ENCODE measurements at regions not wholly inside any gene's neighbourhood (a gene's known extent, or its start where the extent isn't known, plus 50 kb on each side); places are given as distances from the start of the nearest gene placed in this dataset.
A peak's percentile ranks its signal among the peaks of the same experiment; 100 is the strongest.

- no peaks in the 10 kb centered on the region for H3K79me2 ChIP-seq (ENCODE audit: control insufficient read depth, insufficient read depth, low read length)
- H3K4me2 ChIP-seq (ENCODE audit: insufficient read depth, low read length), result no peak overlapping the region
- ChIA-PET CTCF (interaction anchor here (1.0 to 3.7 kb wide), 9 partner anchors 46 to 179 kb away, joined by 3 to 33 read pairs (median 3); no protein-coding TSS in a partner anchor), POLR2A (no interaction called here)
- no peaks in the 10 kb centered on the region for H4K20me1 ChIP-seq (replicated peaks; ENCODE audit: control insufficient read depth, extremely low read depth, insufficient read depth, low read length)
- H2AFZ ChIP-seq (ENCODE audit: low read depth, low read length), result no peak overlapping the region
- no peak overlapping the region for H3K27ac ChIP-seq (ENCODE audit: insufficient read depth, low read depth, low read length)
- H3K4me1 ChIP-seq (ENCODE audit: control insufficient read depth, extremely low read depth, insufficient read depth, low read length), result peaks cover 10% of the 10 kb centered on the region
- H3K9me3 ChIP-seq (replicated peaks; ENCODE audit: control insufficient read depth, insufficient read depth, low read length), result no peaks in the 10 kb centered on the region
- no TSS peak for BruUV-seq (replicated peaks)
- FAIRE-seq (no peak), DNase-seq (ENCODE audit: low read depth, low spot score) (no peak)
- no peak overlapping the region for H3K9ac ChIP-seq (replicated peaks; ENCODE audit: extremely low read depth, insufficient read depth, low read length)
- no peak overlapping the region for H3K4me3 ChIP-seq (replicated peaks in 1 of 3; ENCODE audit: insufficient read depth in 1 of 3, low read depth in 1 of 3, low read length in 3 of 3)
- H3K9me1 ChIP-seq (replicated peaks; ENCODE audit: control insufficient read depth, extremely low read depth, insufficient read depth, low read length), result no peaks in the 10 kb centered on the region
- H3K36me3 ChIP-seq (ENCODE audit: control insufficient read depth in 2 of 2, extremely low read depth in 1 of 2, insufficient read depth in 2 of 2, low read length in 2 of 2), result no peaks in the 10 kb centered on the region
- intact Hi-C loops (cut with micrococcal nuclease), result loop anchor here (5.0 to 10.0 kb wide), 2 partner anchors 44 to 543 kb away; no protein-coding TSS in a partner anchor
- dilution Hi-C loops (cut with MboI; ENCODE audit: extremely low pct_ligation_motif_present, low sequenced_read_pairs), result no loop called here
- no peaks in the 10 kb centered on the region for H3K27me3 ChIP-seq (ENCODE audit: control insufficient read depth in 2 of 2, insufficient read depth in 2 of 2, low read length in 2 of 2)
- TF ChIP-seq CTCF (IDR thresholded peaks at IDR 0.05; ENCODE audit: extremely low read depth in 1 of 2, insufficient read depth in 1 of 2, low read depth in 1 of 2, low read length in 2 of 2), result no peak
- peak; percentile 33 for TF ChIP-seq JUN (IDR thresholded peaks at IDR 0.05; ENCODE audit: borderline replicate concordance, insufficient read depth, insufficient read length, low read depth)
Measured at GRCh38 chr10:30538086-30538485, 91.5 kb downstream of the LYZL2 start.

DNA sequence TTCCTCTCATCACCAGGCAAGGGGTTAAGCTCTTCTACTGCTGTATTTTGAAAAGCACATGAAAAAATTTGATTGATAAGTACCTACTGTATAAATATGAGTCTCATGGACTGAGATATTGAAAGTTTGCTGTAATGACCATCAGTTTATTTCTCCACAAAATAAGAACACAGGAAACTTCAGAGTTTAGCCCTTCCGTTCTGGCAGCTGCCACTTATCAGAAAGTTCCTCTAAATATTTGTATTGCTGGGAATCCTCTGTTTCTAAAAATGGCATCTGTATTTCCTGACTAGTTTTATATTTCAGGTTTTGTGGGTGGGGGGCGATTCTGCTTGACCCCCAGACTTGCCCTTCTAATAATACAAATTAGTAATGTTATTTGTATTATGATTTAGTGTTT is 92.0 kb downstream of the LYZL2 start:
- BruUV-seq (replicated peaks), result no TSS peak
- TF ChIP-seq MYC (IDR thresholded peaks at IDR 0.05; ENCODE audit: low read depth, low read length), result no peak
- TF ChIP-seq CTCF (IDR thresholded peaks at IDR 0.05; ENCODE audit: extremely low read depth in 1 of 2, insufficient read depth in 1 of 2, low read depth in 1 of 2, low read length in 2 of 2), result no peak
- TF ChIP-seq FOS (IDR thresholded peaks at IDR 0.05; ENCODE audit: borderline replicate concordance, insufficient read depth, low read length), result no peak
- TF ChIP-seq POLR2A (IDR thresholded peaks at IDR 0.05; ENCODE audit: low read depth, low read length), result no peak
- no peak for TF ChIP-seq EZH2 (IDR thresholded peaks at IDR 0.05; ENCODE audit: borderline replicate concordance, low read depth, low read length, severe bottlenecking)
- TF ChIP-seq, protein P1, sequence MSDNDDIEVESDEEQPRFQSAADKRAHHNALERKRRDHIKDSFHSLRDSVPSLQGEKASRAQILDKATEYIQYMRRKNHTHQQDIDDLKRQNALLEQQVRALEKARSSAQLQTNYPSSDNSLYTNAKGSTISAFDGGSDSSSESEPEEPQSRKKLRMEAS (IDR thresholded peaks at IDR 0.05; ENCODE audit: insufficient read depth, insufficient read length), result no peak
- no peak for TF ChIP-seq JUN (IDR thresholded peaks at IDR 0.05; ENCODE audit: borderline replicate concordance, insufficient read depth, insufficient read length, low read depth)
- TF ChIP-seq GATA2 (IDR thresholded peaks at IDR 0.05; ENCODE audit: insufficient read depth, insufficient read length, low read depth, low read length), result no peak
- no peak for TF ChIP-seq POLR2AphosphoS5 (IDR thresholded peaks at IDR 0.05; ENCODE audit: insufficient read depth, low read depth, low read length)

More for the DNA sequence above, 92.0 kb downstream of the LYZL2 start:
- Histone ChIP-seq H3K9me3 (replicated peaks; ENCODE audit: control insufficient read depth, insufficient read depth, low read length) (no peaks in the 10 kb centered on the region), H3K4me1 (ENCODE audit: control insufficient read depth, extremely low read depth, insufficient read depth, low read length) (peaks cover 10% of the 10 kb centered on the region), H4K20me1 (replicated peaks; ENCODE audit: control insufficient read depth, extremely low read depth, insufficient read depth, low read length) (no peaks in the 10 kb centered on the region), H3K9ac (replicated peaks; ENCODE audit: extremely low read depth, insufficient read depth, low read length) (no peak overlapping the region), H3K4me3 (replicated peaks in 1 of 3; ENCODE audit: insufficient read depth in 1 of 3, low read depth in 1 of 3, low read length in 3 of 3) (no peak overlapping the region), H2AFZ (ENCODE audit: low read depth, low read length) (no peak overlapping the region), H3K36me3 (ENCODE audit: control insufficient read depth in 2 of 2, extremely low read depth in 1 of 2, insufficient read depth in 2 of 2, low read length in 2 of 2) (no peaks in the 10 kb centered on the region), H3K79me2 (ENCODE audit: control insufficient read depth, insufficient read depth, low read length) (no peaks in the 10 kb centered on the region), H3K9me1 (replicated peaks; ENCODE audit: control insufficient read depth, extremely low read depth, insufficient read depth, low read length) (no peaks in the 10 kb centered on the region), H3K4me2 (ENCODE audit: insufficient read depth, low read length) (no peak overlapping the region), H3K27me3 (ENCODE audit: control insufficient read depth in 2 of 2, insufficient read depth in 2 of 2, low read length in 2 of 2) (no peaks in the 10 kb centered on the region), H3K27ac (ENCODE audit: insufficient read depth, low read depth, low read length) (no peak overlapping the region)
- intact Hi-C loops (cut with micrococcal nuclease) (loop anchor here (5.0 to 10.0 kb wide), 2 partner anchors 45 to 543 kb away; no protein-coding TSS in a partner anchor), dilution Hi-C loops (cut with MboI; ENCODE audit: extremely low pct_ligation_motif_present, low sequenced_read_pairs) (no loop called here)
- FAIRE-seq (no peak), DNase-seq (ENCODE audit: low read depth, low spot score) (peak; percentile 39)
- POLR2A ChIA-PET, result no interaction called here
- CTCF ChIA-PET, result interaction anchor here (1.0 to 3.7 kb wide), 10 partner anchors 20 to 178 kb away, joined by 3 to 33 read pairs (median 5); no protein-coding TSS in a partner anchor
